ENCODE measurements at regions not wholly inside any gene's neighbourhood (a gene's known extent, or its start where the extent isn't known, plus 50 kb on each side); places are given as distances from the start of the nearest gene placed in this dataset.

GRCh38 chr5:165296401-165297130 lies 1791.1 kb downstream of the MAT2B start:
- Histone ChIP-seq H3K9me3 (ENCODE audit: low read length) (peaks cover 62% of the 10 kb centered on the region), H3K27me3 (ENCODE audit: control insufficient read depth in 1 of 2, insufficient read depth in 2 of 2, low read length in 2 of 2) (no peaks in the 10 kb centered on the region), H4K20me1 (ENCODE audit: insufficient read depth, low read length) (no peaks in the 10 kb centered on the region), H3K4me1 (ENCODE audit: insufficient read depth, low read length) (no peaks in the 10 kb centered on the region), H2AFZ (ENCODE audit: low read length) (no peak overlapping the region), H3K36me3 (replicated peaks in 1 of 2; ENCODE audit: control insufficient read depth in 1 of 2, insufficient read depth in 2 of 2, low read length in 2 of 2) (no peaks in the 10 kb centered on the region), H3K4me2 (ENCODE audit: low read depth, low read length) (no peak overlapping the region), H3K27ac (ENCODE audit: extremely low read length, insufficient read depth, low read length) (no peak overlapping the region), H3K79me2 (ENCODE audit: insufficient read depth, low read length) (no peaks in the 10 kb centered on the region), H3K9ac (ENCODE audit: insufficient read depth, low read depth, low read length) (no peak overlapping the region), H3K4me3 (replicated peaks in 1 of 3; ENCODE audit: insufficient read depth in 1 of 3, low read depth in 2 of 3, low read length in 3 of 3) (no peak overlapping the region)
- DNase-seq (ENCODE audit: low spot score) (no peak), FAIRE-seq (no peak), ATAC-seq (no peak)
- in situ Hi-C loops (cut with HindIII; ENCODE audit: extremely low pct_ligation_motif_present, low pct_unique_long_range_greater_than_20kb) (no loop called here), intact Hi-C loops (cut with micrococcal nuclease; ENCODE audit: unreplicated experiment) (no loop called here)
- TF ChIP-seq, protein P1, sequence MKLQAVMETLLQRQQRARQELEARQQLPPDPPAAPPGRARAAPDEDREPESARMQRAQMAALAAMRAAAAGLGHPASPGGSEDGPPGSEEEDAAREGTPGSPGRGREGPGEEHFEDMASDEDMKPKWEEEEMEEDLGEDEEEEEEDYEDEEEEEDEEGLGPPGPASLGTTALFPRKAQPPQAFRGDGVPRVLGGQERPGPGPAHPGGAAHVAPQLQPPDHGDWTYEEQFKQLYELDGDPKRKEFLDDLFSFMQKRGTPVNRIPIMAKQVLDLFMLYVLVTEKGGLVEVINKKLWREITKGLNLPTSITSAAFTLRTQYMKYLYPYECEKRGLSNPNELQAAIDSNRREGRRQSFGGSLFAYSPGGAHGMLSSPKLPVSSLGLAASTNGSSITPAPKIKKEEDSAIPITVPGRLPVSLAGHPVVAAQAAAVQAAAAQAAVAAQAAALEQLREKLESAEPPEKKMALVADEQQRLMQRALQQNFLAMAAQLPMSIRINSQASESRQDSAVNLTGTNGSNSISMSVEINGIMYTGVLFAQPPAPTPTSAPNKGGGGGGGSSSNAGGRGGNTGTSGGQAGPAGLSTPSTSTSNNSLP (IDR thresholded peaks at IDR 0.05; ENCODE audit: low read depth, low read length), result no peak
- TF ChIP-seq SP2 (CRISPR knock-in tag; IDR thresholded peaks at IDR 0.05), result no peak
- no peak for TF ChIP-seq KDM4B (CRISPR knock-in tag; IDR thresholded peaks at IDR 0.05)
- TF ChIP-seq U2AF1 (optimal IDR thresholded peaks at IDR 0.05; ENCODE audit: low read depth, low read length), result no peak
- TF ChIP-seq SIN3A (IDR thresholded peaks at IDR 0.05; ENCODE audit: borderline replicate concordance, low read depth, low read length), result no peak
- TF ChIP-seq ZNF883 (CRISPR knock-in tag; IDR thresholded peaks at IDR 0.05; ENCODE audit: not compliant biosample characterization), result no peak
- no peak for TF ChIP-seq KDM1A (CRISPR knock-in tag; IDR thresholded peaks at IDR 0.05)
- no peak for TF ChIP-seq ZFP90 (CRISPR knock-in tag; IDR thresholded peaks at IDR 0.05; ENCODE audit: borderline replicate concordance)
- TF ChIP-seq ZNF607 (CRISPR knock-in tag; IDR thresholded peaks at IDR 0.05; ENCODE audit: borderline replicate concordance), result no peak
- no peak for TF ChIP-seq ZSCAN12 (CRISPR knock-in tag; IDR thresholded peaks at IDR 0.05)
- no peak for TF ChIP-seq ZNF768 (CRISPR knock-in tag; IDR thresholded peaks at IDR 0.05)
- no peak for TF ChIP-seq IKZF5 (CRISPR knock-in tag; IDR thresholded peaks at IDR 0.05)
- 2% methylated on average over 6 of the region's 6 CpGs for WGBS (ENCODE audit: low lambda C conversion rate)
- ChIA-PET POLR2A (no interaction called here), CTCF (ENCODE audit: low intra/inter-chr PET ratio, low total read pairs) (no interaction called here)
- BruUV-seq (replicated peaks), result no TSS peak
